ENCODE measurements at regions not wholly inside any gene's neighbourhood (a gene's known extent, or its start where the extent isn't known, plus 50 kb on each side); places are given as distances from the start of the nearest gene placed in this dataset.

GRCh38 chr12:114858388-114859146 lies 174.6 kb upstream of the TBX3 start:
- TF ChIP-seq YY1 (IDR thresholded peaks at IDR 0.05; ENCODE audit: insufficient read depth, insufficient read length) (no peak), SUZ12 (IDR thresholded peaks at IDR 0.05; ENCODE audit: extremely low read depth, insufficient read depth, insufficient read length) (no peak), ZNF274 (IDR thresholded peaks at IDR 0.05; ENCODE audit: low read depth, low read length) (no peak)

All from NT2/D1 (cell line).